IPS-15b (cell line): ENCODE measurements at regions not wholly inside any gene's neighbourhood (a gene's known extent, or its start where the extent isn't known, plus 50 kb on each side); places are given as distances from the start of the nearest gene placed in this dataset.
"Not testable (repeated sequence)": the region's sequence is repeated elsewhere in the genome, so short reads cannot be mapped to it uniquely, and the experiment has no call there.

Source experiments
- H3K27me3 ChIP-seq: one replicate; pipeline ENCODE4 v1.6.1; 2013; ENCODE audit warnings: low read length; ENCODE audit not compliant: control insufficient read depth, insufficient read depth
- H3K36me3 ChIP-seq: one replicate; pipeline ENCODE4 v1.6.1; 2013; ENCODE audit warnings: low read length; ENCODE audit not compliant: control insufficient read depth, insufficient read depth
- H3K4me1 ChIP-seq: one replicate; pipeline ENCODE4 v1.6.1; 2013; ENCODE audit warnings: mild to moderate bottlenecking, low read length; ENCODE audit not compliant: control insufficient read depth, insufficient read depth
- H3K4me3 ChIP-seq: one replicate; pipeline ENCODE4 v1.5.1; 2013; ENCODE audit warnings: low read depth, low read length
- H3K9ac ChIP-seq: one replicate; pipeline ENCODE4 v1.6.1; 2013; ENCODE audit warnings: low read depth, mild to moderate bottlenecking, low read length
- H3K9me3 ChIP-seq: one replicate; pipeline ENCODE4 v1.6.1; 2013; ENCODE audit warnings: mild to moderate bottlenecking, low read length; ENCODE audit not compliant: control insufficient read depth, insufficient read depth

DNA sequence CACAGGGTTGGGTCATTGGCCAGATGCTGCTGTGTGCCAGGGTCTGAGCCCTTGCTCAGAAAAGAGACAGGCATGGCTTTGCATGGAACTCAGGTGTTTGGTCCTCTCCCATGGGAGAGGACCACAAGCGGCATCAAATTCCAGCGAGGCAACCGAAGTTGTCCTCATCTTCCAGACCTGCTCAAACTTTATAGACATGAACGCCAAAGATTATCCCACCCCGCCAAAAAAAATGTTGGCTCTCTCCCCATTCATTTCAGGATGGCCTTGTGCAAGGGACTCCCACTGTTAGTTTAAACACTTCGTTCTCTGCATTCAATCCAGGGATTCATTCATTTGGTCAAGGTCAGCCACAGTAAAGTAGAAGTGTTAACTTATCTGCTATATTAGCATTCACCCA lies 360.8 kb upstream of the ZFHX3 start:
- no peaks in the 10 kb centered on the region for H3K27me3 ChIP-seq
- no peaks in the 10 kb centered on the region for H3K36me3 ChIP-seq
- no peak overlapping the region for H3K4me3 ChIP-seq
- no peak overlapping the region for H3K9ac ChIP-seq
- H3K9me3 ChIP-seq: no peaks in the 10 kb centered on the region
- H3K4me1 ChIP-seq: no peaks in the 10 kb centered on the region

DNA sequence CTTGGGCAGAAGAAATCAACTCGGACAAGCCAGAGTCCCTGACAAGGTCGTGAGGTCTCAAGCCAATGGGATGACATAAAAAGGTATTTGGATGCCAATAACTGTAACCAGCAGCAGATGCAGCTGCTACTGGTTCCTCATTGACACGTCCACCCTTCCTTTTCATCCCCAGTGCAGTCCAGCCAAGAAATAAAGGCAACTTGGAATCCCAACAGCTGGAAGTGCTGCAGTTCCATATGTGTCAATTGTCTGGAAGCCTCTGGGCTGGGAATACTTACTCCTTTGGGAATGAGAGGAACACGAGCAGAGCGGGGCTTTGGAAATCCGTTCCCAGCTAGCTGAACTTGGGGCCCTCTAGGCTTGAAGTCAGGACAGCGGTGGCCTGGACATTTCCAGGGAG lies 360.4 kb upstream of the ZFHX3 start:
- Histone ChIP-seq H3K9ac (no peak overlapping the region), H3K4me3 (no peak overlapping the region), H3K4me1 (no peaks in the 10 kb centered on the region), H3K9me3 (no peaks in the 10 kb centered on the region), H3K27me3 (no peaks in the 10 kb centered on the region), H3K36me3 (no peaks in the 10 kb centered on the region)

DNA sequence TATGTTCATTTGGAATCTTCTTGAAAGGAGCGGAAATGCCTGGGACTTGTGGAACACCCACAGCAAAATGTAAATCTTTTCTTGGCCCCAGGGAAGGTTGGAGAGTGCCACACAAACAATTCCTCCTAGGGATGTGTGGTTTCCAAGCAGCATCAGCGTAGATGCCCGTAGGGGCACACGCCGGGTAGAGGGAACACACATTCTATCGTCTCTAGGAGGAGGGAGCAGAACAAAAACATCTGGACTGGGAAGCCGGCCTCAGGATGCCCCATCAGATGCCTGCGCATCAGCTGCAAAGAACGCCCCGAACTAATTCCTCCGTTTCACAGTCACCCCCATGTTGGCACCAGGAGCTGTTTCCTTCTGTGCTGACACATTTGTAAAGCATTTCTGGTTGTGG lies 357.9 kb upstream of the ZFHX3 start:
- Histone ChIP-seq H3K9me3 (no peaks in the 10 kb centered on the region), H3K27me3 (no peaks in the 10 kb centered on the region), H3K36me3 (no peaks in the 10 kb centered on the region), H3K9ac (no peak overlapping the region), H3K4me3 (no peak overlapping the region), H3K4me1 (no peaks in the 10 kb centered on the region)

DNA sequence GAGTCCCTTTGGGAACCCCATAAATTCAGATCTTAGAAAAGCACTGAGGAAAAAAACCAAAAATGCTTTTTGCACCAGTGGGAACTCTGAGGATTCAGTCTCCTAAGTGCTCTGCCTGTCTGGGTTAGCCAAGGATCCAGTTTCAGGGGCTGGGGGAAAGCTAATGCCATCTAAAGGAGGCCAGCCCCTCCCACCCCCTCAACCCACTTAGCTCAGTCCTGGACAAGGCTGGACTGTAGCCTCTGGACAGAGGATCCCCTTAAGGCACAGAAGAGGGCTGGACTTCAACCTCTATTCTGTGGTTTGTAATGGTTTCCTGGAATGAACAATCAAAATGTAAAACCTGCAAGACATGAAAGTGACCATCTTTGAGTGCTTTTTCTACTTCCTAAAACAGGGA lies 356.1 kb upstream of the ZFHX3 start:
- Histone ChIP-seq H3K4me3 (no peak overlapping the region), H3K9me3 (no peaks in the 10 kb centered on the region)

DNA sequence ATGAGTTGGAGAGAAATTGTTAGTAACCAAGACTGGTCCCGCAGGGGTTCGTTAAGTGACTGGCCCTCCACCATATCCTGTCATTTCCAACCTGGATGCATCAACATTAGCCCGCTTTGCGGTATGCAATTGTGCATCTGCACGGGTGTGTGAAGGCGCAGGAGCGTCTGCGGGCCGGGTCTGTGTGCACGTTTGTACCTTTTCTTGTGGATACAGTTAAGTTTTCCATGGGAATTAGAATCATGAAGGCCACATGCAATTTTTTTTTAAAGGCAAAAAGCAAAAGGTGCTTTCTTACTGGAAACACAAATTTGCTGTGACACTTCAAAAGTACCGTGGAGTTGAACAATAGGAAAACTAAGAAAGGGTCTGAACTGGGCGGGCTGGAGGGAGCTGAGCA lies 355.4 kb upstream of the ZFHX3 start:
- H3K4me3 ChIP-seq: no peak overlapping the region
- H3K4me1 ChIP-seq: peaks cover 3% of the 10 kb centered on the region
- H3K36me3 ChIP-seq: no peaks in the 10 kb centered on the region
- H3K27me3 ChIP-seq: no peaks in the 10 kb centered on the region
- H3K9me3 ChIP-seq: no peaks in the 10 kb centered on the region
- no peak overlapping the region for H3K9ac ChIP-seq

More for the DNA sequence above, 356.1 kb upstream of the ZFHX3 start:
- Histone ChIP-seq H3K27me3 (no peaks in the 10 kb centered on the region), H3K36me3 (no peaks in the 10 kb centered on the region), H3K9ac (no peak overlapping the region), H3K4me1 (peaks cover 3% of the 10 kb centered on the region)

DNA sequence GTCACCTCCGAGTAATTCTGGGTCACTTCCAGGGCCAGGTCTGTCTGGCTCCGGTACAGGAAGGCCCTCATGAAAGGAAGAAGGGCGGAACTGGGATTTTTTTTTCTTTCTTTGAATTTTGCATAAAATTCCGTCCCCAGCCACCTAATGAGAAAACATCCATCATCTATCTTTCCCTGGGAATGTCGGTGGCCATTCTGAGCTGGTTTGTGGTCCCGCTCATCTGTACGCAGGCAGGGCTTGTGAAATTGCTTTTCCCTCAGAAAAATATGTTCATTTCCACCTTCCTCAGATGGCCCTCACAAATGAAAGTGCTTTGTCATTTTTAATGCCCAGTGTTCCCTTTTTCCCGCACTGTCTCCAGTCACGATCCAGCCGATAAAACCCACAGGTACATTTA lies 353.0 kb upstream of the ZFHX3 start:
- no peaks in the 10 kb centered on the region for H3K36me3 ChIP-seq
- H3K4me1 ChIP-seq: peaks cover 3% of the 10 kb centered on the region
- no peaks in the 10 kb centered on the region for H3K27me3 ChIP-seq
- no peak overlapping the region for H3K4me3 ChIP-seq
- no peaks in the 10 kb centered on the region for H3K9me3 ChIP-seq
- H3K9ac ChIP-seq: no peak overlapping the region

DNA sequence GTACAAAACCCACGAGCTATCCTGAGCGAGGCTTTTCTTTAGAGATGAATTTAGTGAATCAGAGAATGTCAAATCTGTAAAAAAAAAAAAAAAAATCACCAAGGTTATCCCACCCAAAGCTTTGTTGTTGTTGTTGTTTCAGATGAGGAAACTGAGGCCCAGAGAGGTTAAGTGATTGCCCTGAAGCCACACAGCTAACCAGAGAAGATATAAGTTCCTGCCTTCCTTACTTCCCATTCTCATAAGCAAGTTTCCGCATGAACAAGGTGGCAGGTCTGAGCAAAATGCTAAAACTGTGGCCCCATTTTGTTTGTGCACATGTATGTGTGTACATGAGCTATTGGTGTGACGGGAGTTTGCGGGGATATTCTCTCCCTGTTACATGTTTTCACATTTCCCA lies 352.1 kb upstream of the ZFHX3 start:
- Histone ChIP-seq H3K9ac (no peak overlapping the region), H3K4me3 (no peak overlapping the region), H3K4me1 (peaks cover 3% of the 10 kb centered on the region), H3K36me3 (no peaks in the 10 kb centered on the region), H3K27me3 (no peaks in the 10 kb centered on the region), H3K9me3 (no peaks in the 10 kb centered on the region)

DNA sequence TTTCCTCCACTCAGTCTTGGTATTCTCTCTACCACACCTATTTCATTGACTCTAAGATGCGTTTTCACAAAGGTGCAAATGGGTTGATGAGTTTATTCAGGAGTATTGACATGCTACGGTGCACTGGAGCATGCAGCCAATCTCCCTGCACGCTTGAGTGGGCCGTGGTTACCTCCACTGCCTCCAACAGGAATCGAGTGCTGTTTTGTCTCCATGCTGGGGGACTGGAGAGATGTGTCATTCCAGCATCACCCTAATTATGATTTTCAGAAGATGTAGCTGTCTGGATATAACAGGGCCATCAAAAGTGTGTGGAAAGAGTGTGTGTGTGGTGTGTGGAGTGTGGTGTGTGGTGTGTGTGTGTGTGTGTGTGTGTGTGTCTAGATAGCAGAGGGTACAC lies 351.6 kb upstream of the ZFHX3 start:
- Histone ChIP-seq H3K27me3 (no peaks in the 10 kb centered on the region), H3K36me3 (no peaks in the 10 kb centered on the region), H3K4me1 (peaks cover 3% of the 10 kb centered on the region), H3K9me3 (no peaks in the 10 kb centered on the region), H3K4me3 (no peak overlapping the region), H3K9ac (no peak overlapping the region)

DNA sequence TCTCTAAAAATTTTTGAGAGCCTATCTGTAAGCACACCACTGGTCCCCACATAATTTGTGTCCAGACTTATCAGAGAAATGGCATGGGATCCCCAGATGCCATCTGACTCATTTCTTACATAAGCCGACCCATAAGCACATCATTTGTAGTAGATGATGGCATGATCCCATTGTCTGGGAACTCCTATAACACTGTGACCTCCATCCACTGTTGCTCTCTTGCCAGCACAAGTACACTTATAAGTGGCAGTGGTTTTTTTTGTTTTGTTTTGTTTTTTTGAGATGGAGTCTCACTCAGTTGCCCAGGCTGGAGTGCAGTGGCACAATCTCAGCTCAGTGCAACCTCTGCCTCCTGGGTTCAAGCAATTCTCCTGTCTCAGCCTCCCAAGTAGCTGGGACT lies 350.7 kb upstream of the ZFHX3 start:
- not testable (repeated sequence) for H3K4me3 ChIP-seq, H3K4me1 ChIP-seq, H3K9ac ChIP-seq, H3K27me3 ChIP-seq, H3K9me3 ChIP-seq, H3K36me3 ChIP-seq

DNA sequence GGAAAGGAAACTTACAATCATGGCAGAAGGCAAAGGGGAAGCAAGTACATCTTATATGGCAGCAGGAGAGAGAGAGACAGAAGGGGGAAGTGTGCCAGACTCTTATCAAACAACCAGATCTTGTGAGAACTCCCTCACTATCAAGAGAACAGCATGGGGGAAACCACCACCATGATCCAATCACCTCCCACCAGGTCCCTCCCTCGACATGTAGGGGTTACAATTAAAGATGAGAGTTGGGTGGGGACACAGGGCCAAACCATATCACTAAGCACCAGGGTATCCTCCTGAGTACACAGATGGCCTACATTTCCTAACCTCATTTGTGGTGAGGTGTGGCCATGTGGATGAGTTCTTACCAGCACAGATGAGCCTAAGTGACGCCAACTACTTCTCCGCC lies 348.6 kb upstream of the ZFHX3 start:
- no peak overlapping the region for H3K4me3 ChIP-seq
- no peak overlapping the region for H3K9ac ChIP-seq
- H3K36me3 ChIP-seq: no peaks in the 10 kb centered on the region
- H3K9me3 ChIP-seq: no peaks in the 10 kb centered on the region
- H3K4me1 ChIP-seq: peaks cover 3% of the 10 kb centered on the region
- no peaks in the 10 kb centered on the region for H3K27me3 ChIP-seq

DNA sequence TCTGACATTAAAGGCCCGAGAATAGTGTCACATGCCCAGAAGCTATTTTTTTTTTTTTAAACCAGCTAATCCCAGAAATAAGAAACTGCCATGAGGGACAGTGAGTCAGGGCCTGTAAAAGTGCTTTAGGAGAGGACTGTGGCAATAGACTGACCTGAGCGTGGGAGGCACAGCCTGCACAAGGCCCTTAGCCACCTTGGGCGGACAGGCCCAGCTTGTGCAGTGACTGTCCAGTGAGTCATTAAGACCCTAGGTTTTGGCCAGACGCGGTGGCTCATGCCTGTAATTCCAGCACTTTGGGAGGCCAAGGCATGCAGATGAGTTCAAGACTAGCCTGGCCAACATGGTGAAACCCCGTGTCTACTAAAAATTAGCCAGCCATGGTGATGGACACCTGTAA lies 343.0 kb upstream of the ZFHX3 start:
- Histone ChIP-seq H3K9ac (no peak overlapping the region), H3K4me3 (no peak overlapping the region), H3K4me1 (no peaks in the 10 kb centered on the region), H3K9me3 (no peaks in the 10 kb centered on the region), H3K27me3 (no peaks in the 10 kb centered on the region), H3K36me3 (no peaks in the 10 kb centered on the region)

DNA sequence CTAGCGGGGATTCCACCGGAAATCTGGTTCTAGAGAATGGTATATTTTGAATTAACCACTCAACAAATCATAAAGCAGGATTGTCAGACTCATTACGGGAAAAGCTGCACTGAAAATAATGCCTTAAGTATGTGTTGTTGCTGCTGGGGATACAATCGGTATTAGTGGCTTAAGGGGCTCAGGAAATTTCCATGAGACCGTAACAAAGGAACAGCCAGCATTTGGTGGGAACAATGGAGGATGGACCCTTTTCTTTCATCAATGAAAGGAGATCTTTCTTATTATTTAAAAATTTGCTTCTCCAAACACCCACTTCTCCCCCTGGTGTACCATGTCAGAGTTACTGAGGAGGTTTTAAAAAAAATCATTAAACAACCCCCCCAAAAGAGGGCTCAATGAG lies 342.6 kb upstream of the ZFHX3 start:
- H3K4me1 ChIP-seq: no peaks in the 10 kb centered on the region
- no peaks in the 10 kb centered on the region for H3K27me3 ChIP-seq
- no peak overlapping the region for H3K9ac ChIP-seq
- H3K36me3 ChIP-seq: no peaks in the 10 kb centered on the region
- H3K4me3 ChIP-seq: no peak overlapping the region
- no peaks in the 10 kb centered on the region for H3K9me3 ChIP-seq

DNA sequence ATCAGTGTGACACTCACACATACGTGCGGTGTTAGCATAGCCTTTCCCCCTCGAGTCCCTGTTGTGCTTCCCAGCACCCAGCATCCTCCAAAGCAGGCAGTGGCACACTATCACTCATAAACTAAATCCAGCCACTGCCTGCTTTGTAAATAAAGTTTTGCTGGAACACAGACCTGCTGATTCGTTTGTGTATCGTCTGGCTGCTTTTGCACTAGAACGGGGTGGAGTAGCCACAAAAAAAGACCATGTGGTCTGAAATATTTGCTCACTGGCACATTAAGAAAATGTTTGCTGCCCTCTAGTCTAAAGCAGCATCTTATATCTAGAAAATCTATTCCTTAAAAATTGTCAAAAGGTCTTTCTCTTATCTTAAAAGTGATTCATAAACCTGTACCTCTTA lies 341.2 kb upstream of the ZFHX3 start:
- Histone ChIP-seq H3K4me3 (no peak overlapping the region), H3K27me3 (no peaks in the 10 kb centered on the region), H3K9me3 (no peaks in the 10 kb centered on the region), H3K36me3 (no peaks in the 10 kb centered on the region), H3K9ac (no peak overlapping the region), H3K4me1 (no peaks in the 10 kb centered on the region)
